ENCODE measurements at regions not wholly inside any gene's neighbourhood (a gene's known extent, or its start where the extent isn't known, plus 50 kb on each side); places are given as distances from the start of the nearest gene placed in this dataset.

GRCh38 chr5:73395256-73395655 is 53.3 kb downstream of the FOXD1 start:
- DNase-seq (ENCODE audit: low read depth, low spot score): peak; percentile 66
- no peak overlapping the region for H3K4me3 ChIP-seq (ENCODE audit: low read depth, low read length)
- in situ Hi-C loops (cut with HindIII; ENCODE audit: low sequenced_read_pairs): no loop called here
- TF ChIP-seq CTCF (IDR thresholded peaks at IDR 0.05; ENCODE audit: low read depth, low read length): no peak

- in situ Hi-C loops (cut with HindIII; ENCODE audit: low sequenced_read_pairs): no loop called here
- no peak for TF ChIP-seq CTCF (IDR thresholded peaks at IDR 0.05; ENCODE audit: low read depth, low read length)
- DNase-seq (ENCODE audit: low read depth, low spot score): peak; percentile 39
- no peak overlapping the region for H3K4me3 ChIP-seq (ENCODE audit: low read depth, low read length)
Observed at GRCh38 chr5:73394610-73395009, 54.0 kb downstream of the FOXD1 start.

GRCh38 chr5:73393611-73394489 is 54.7 kb downstream of the FOXD1 start:
- in situ Hi-C loops (cut with HindIII; ENCODE audit: low sequenced_read_pairs): no loop called here

GRCh38 chr5:73392775-73393174 is 55.8 kb downstream of the FOXD1 start:
- DNase-seq (ENCODE audit: low read depth, low spot score): no peak
- TF ChIP-seq CTCF (IDR thresholded peaks at IDR 0.05; ENCODE audit: low read depth, low read length): no peak
- in situ Hi-C loops (cut with HindIII; ENCODE audit: low sequenced_read_pairs): no loop called here
- no peak overlapping the region for H3K4me3 ChIP-seq (ENCODE audit: low read depth, low read length)

More at GRCh38 chr5:73393611-73394489, 54.7 kb downstream of the FOXD1 start:
- DNase-seq (ENCODE audit: low read depth, low spot score): peak; percentile 60
- no peak overlapping the region for H3K4me3 ChIP-seq (ENCODE audit: low read depth, low read length)
- no peak for TF ChIP-seq CTCF (IDR thresholded peaks at IDR 0.05; ENCODE audit: low read depth, low read length)

GRCh38 chr5:73391441-73391881 is 57.1 kb downstream of the FOXD1 start:
- no peak overlapping the region for H3K4me3 ChIP-seq (ENCODE audit: low read depth, low read length)
- DNase-seq (ENCODE audit: low read depth, low spot score): peak; percentile 39
- in situ Hi-C loops (cut with HindIII; ENCODE audit: low sequenced_read_pairs): no loop called here
- TF ChIP-seq CTCF (IDR thresholded peaks at IDR 0.05; ENCODE audit: low read depth, low read length): no peak

GRCh38 chr5:73390972-73391371 is 57.6 kb downstream of the FOXD1 start:
- in situ Hi-C loops (cut with HindIII; ENCODE audit: low sequenced_read_pairs): no loop called here
- no peak overlapping the region for H3K4me3 ChIP-seq (ENCODE audit: low read depth, low read length)
- no peak for DNase-seq (ENCODE audit: low read depth, low spot score)
- no peak for TF ChIP-seq CTCF (IDR thresholded peaks at IDR 0.05; ENCODE audit: low read depth, low read length)
